VCaP (cell line): ENCODE measurements at regions not wholly inside any gene's neighbourhood (a gene's known extent, or its start where the extent isn't known, plus 50 kb on each side); places are given as distances from the start of the nearest gene placed in this dataset.

ENCODE experiments used
- H3K27ac ChIP-seq: fragments of 450-650 bp; 2 replicates; pipeline ENCODE4 v1.5.1; 2017
- TF ChIP-seq, protein P1 (sequence below): fragments of 450-650 bp; conservative IDR thresholded peaks from 2 replicates; pipeline ENCODE4 v1.5.1; 2017; ENCODE audit warnings: mild to moderate bottlenecking, moderate library complexity

DNA sequence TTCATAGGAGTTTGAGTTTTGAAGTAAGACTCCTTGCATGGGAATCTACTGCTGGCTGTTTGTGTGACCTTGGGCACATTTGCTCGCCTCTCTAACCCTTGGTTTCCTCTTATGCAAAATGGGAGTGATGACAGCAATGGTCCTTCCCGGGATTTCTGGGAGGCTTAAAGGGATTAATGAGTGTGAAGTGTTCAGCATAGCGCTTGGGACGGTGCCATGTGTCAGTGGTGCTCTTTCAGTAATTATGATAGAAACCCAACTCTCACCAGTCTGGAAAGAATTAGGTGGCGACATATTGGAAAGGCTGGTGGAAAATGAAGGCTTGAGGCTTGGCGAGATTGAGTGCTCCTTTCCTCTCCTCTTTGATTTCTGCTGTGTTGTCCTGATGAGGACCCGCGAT lies 429.2 kb upstream of the EEF2KMT start:
- no peak overlapping the region for H3K27ac ChIP-seq
- TF ChIP-seq, protein P1, sequence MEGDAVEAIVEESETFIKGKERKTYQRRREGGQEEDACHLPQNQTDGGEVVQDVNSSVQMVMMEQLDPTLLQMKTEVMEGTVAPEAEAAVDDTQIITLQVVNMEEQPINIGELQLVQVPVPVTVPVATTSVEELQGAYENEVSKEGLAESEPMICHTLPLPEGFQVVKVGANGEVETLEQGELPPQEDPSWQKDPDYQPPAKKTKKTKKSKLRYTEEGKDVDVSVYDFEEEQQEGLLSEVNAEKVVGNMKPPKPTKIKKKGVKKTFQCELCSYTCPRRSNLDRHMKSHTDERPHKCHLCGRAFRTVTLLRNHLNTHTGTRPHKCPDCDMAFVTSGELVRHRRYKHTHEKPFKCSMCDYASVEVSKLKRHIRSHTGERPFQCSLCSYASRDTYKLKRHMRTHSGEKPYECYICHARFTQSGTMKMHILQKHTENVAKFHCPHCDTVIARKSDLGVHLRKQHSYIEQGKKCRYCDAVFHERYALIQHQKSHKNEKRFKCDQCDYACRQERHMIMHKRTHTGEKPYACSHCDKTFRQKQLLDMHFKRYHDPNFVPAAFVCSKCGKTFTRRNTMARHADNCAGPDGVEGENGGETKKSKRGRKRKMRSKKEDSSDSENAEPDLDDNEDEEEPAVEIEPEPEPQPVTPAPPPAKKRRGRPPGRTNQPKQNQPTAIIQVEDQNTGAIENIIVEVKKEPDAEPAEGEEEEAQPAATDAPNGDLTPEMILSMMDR: no peak

DNA sequence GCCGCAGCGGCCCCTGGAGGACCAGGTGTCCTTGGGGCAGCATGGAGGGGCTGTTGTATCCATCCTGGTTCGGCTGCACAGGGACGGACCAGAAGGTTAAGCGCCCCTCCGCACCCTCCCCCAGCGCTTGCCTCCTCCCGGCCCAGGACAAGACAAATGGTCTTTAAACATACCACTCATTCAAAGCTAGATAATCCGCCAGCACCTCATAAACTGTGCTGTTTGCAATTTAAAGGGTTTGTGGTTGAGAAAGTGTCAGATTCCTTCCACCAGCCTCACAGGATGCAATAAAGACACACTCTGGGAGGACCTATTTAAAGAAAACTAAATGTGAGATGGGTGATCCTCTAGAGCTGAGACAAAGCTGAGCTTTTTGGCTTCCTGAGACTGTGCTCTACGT lies 426.2 kb upstream of the EEF2KMT start:
- H3K27ac ChIP-seq: no peak overlapping the region
- TF ChIP-seq, protein P1: no peak

- H3K27ac ChIP-seq: no peak overlapping the region
These were observed 418.5 kb upstream of the EEF2KMT start for GRCh38 chr16:5516115-5516514.

GRCh38 chr16:5512014-5512413 lies 414.4 kb upstream of the EEF2KMT start:
- no peak overlapping the region for H3K27ac ChIP-seq
- TF ChIP-seq, protein P1: no peak

More at GRCh38 chr16:5516115-5516514, 418.5 kb upstream of the EEF2KMT start:
- TF ChIP-seq, protein P1: no peak

GRCh38 chr16:5510819-5511370 lies 413.3 kb upstream of the EEF2KMT start:
- TF ChIP-seq, protein P1: no peak
- no peak overlapping the region for H3K27ac ChIP-seq

DNA sequence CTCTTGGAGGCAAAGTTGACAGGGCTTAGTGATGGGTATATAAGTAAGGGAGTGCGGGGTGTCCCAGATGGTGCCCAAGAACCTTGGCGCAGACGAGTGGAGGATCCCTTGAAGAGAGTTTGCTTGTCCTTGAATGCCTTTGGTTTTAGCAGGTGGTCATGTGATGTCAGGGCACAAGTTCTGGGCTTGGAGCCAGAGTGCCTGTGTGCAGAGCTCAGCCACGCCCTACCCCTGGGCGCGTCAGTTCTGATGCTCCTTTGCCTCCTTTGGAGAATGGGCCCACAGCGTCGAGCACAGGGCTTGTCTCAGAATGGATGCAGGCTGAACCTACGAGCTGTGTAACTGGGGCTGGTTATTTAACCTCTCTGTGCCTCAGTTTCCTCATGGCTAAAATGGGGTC lies 412.2 kb upstream of the EEF2KMT start:
- TF ChIP-seq, protein P1: no peak
- H3K27ac ChIP-seq: no peak overlapping the region

GRCh38 chr16:5509336-5509735 lies 411.7 kb upstream of the EEF2KMT start:
- no peak overlapping the region for H3K27ac ChIP-seq
- TF ChIP-seq, protein P1: no peak
